HepG2 (cell line): ENCODE measurements at regions not wholly inside any gene's neighbourhood (a gene's known extent, or its start where the extent isn't known, plus 50 kb on each side); places are given as distances from the start of the nearest gene placed in this dataset.

ENCODE experiments used
- ATAC-seq: fragments of 200-7000 bp; cut with Tn5 transposase; 3 replicates; pipeline ENCODE4 v1.9.1; 2020; ENCODE audit warnings: mild to moderate bottlenecking, moderate library complexity
- BruUV-seq: library from RNA; stranded (reverse); fragments of 400-500 nt; replicated peaks from 2 replicates; lab custom pipeline; 2021; lab: Mats Ljungman, UMichigan
- CTCF ChIA-PET: fragments of 300-600 bp; formaldehyde crosslinking; extraction: SDS; loops from one replicate; lab custom pipeline; 2021; ENCODE audit warnings: low total read pairs, inconsistent platforms, low intra/inter-chr PET ratio; lab: Yijun Ruan, JAX
- POLR2A ChIA-PET: fragments of 350-600 bp; sonication (Branson Sonifier 250); formaldehyde crosslinking; loops from one replicate; lab custom pipeline; 2020; ENCODE audit warnings: antibody characterized with exemption, inconsistent platforms; lab: Yijun Ruan, JAX
- DNase-seq: peaks from one replicate; pipeline ENCODE4 v3.0.0-alpha.2; 2015; ENCODE audit warnings: low spot score
- FAIRE-seq: peaks from 3 replicates; lab custom pipeline; 2011; peaks lifted over from hg19 to GRCh38; lab: Jason Lieb, UNC
- H2AFZ ChIP-seq: one replicate; pipeline ENCODE4 v1.6.1; 2011; ENCODE audit warnings: low read length, inconsistent platforms
- H3K27ac ChIP-seq: fragments of 300-600 bp; 3 replicates; pipeline ENCODE4 v1.8.0; 2011; ENCODE audit warnings: mixed run types, mild to moderate bottlenecking, mixed read lengths, low read length, inconsistent platforms; ENCODE audit not compliant: insufficient read depth; ENCODE audit errors: extremely low read length
- H3K27me3 ChIP-seq, 2 experiments: fragments of 200-600 bp in 1 of 2; 2 replicates in 1 of 2; 3 replicates in 1 of 2; pipeline versions ENCODE4 v1.6.0 to v1.8.0; 2011; ENCODE audit warnings: low read length in 2 of 2, mild to moderate bottlenecking in 2 of 2, moderate library complexity in 2 of 2, inconsistent platforms in 1 of 2; ENCODE audit not compliant: insufficient read depth in 2 of 2, control insufficient read depth in 1 of 2
- H3K36me3 ChIP-seq, 2 experiments: fragments of 200-600 bp in 1 of 2; replicated peaks in 1 of 2; 2 replicates in 1 of 2; 3 replicates in 1 of 2; pipeline versions ENCODE4 v1.5.1 to v1.8.0; 2011; ENCODE audit warnings: low read length in 2 of 2, inconsistent platforms in 1 of 2; ENCODE audit not compliant: insufficient read depth in 2 of 2, control insufficient read depth in 1 of 2
- H3K4me1 ChIP-seq: 2 replicates; pipeline ENCODE4 v1.5.1; 2012; ENCODE audit warnings: low read length, inconsistent platforms; ENCODE audit not compliant: insufficient read depth
- H3K4me2 ChIP-seq: 2 replicates; pipeline ENCODE4 v1.6.0; 2011; ENCODE audit warnings: low read depth, low read length, inconsistent platforms
- H3K4me3 ChIP-seq, 3 experiments: fragments of 200-600 bp in 1 of 3; sonication (generic), shearing (Covaris generic) in 1 of 3; replicated peaks in 1 of 3; 2 replicates each; pipeline ENCODE4 v1.5.1; 2011 to 2016; ENCODE audit warnings: low read length in 3 of 3, inconsistent platforms in 2 of 3, low read depth in 2 of 3, mild to moderate bottlenecking in 2 of 3, control low read depth in 1 of 3, mixed read lengths in 1 of 3; ENCODE audit not compliant: insufficient read depth in 1 of 3
- H3K79me2 ChIP-seq: one replicate; pipeline ENCODE4 v1.6.1; 2011; ENCODE audit warnings: low read length, inconsistent platforms; ENCODE audit not compliant: insufficient read depth
- H3K9ac ChIP-seq: 2 replicates; pipeline ENCODE4 v1.6.0; 2011; ENCODE audit warnings: mild to moderate bottlenecking, low read depth, low read length, inconsistent platforms; ENCODE audit not compliant: insufficient read depth
- H3K9me3 ChIP-seq: 2 replicates; pipeline ENCODE4 v1.5.1; 2012; ENCODE audit warnings: mild to moderate bottlenecking, low read length
- H4K20me1 ChIP-seq: 2 replicates; pipeline ENCODE4 v1.6.0; 2011; ENCODE audit warnings: inconsistent platforms, mild to moderate bottlenecking, low read length, moderate library complexity; ENCODE audit not compliant: insufficient read depth
- CBX1 ChIP-seq: IDR thresholded peaks from one replicate; pipeline ENCODE4 v1.6.1; 2016; ENCODE audit warnings: antibody characterized with exemption, low read depth
- DMAP1 ChIP-seq: IDR thresholded peaks from 2 replicates; pipeline ENCODE4 v1.6.1; 2016
- NR2C2 ChIP-seq: sonication (generic); formaldehyde crosslinking; IDR thresholded peaks from 2 replicates; pipeline ENCODE4 v1.4.0; 2020; ENCODE audit warnings: missing genetic modification reagents, mild to moderate bottlenecking, moderate library complexity, borderline replicate concordance
- NR2F1 ChIP-seq, 2 experiments: fragments of 450-650 bp in 1 of 2; formaldehyde crosslinking in 1 of 2; IDR thresholded peaks; 2 replicates each; pipeline versions ENCODE4 v1.5.0 to v1.6.1; 2016 to 2020; ENCODE audit warnings: mild to moderate bottlenecking in 1 of 2, missing compliant biosample characterization in 1 of 2, missing genetic modification reagents in 1 of 2, moderate library complexity in 1 of 2
- PAXIP1 ChIP-seq: sonication (generic); formaldehyde crosslinking; conservative IDR thresholded peaks from 2 replicates; pipeline ENCODE4 v1.4.0; 2020; ENCODE audit warnings: mild to moderate bottlenecking, missing genetic modification reagents, moderate library complexity
- PCBP2 ChIP-seq: fragments of 200-400 bp; formaldehyde crosslinking; optimal IDR thresholded peaks from 2 replicates; pipeline ENCODE3; 2018; ENCODE audit warnings: low read length, low read depth; ENCODE audit not compliant: poor library complexity, severe bottlenecking
- RFX1 ChIP-seq: fragments of 450-650 bp; IDR thresholded peaks from 2 replicates; pipeline ENCODE4 v1.6.1; 2017
- SNAPC2 ChIP-seq: sonication (generic); formaldehyde crosslinking; IDR thresholded peaks from 2 replicates; pipeline ENCODE4 v1.8.1; 2022; ENCODE audit warnings: mild to moderate bottlenecking, missing genetic modification reagents
- U2AF1 ChIP-seq: fragments of 200-400 bp; formaldehyde crosslinking; optimal IDR thresholded peaks from 2 replicates; pipeline ENCODE3; 2017; ENCODE audit warnings: mild to moderate bottlenecking, low read depth, low read length
- ZBTB8A ChIP-seq: sonication (generic); formaldehyde crosslinking; IDR thresholded peaks from 2 replicates; pipeline ENCODE4 v1.4.0; 2020; ENCODE audit warnings: mild to moderate bottlenecking, low read depth, missing genetic modification reagents, borderline replicate concordance
- ZNF276 ChIP-seq: sonication (generic); formaldehyde crosslinking; IDR thresholded peaks from 2 replicates; pipeline ENCODE4 v1.4.0; 2020; ENCODE audit warnings: mild to moderate bottlenecking, low read depth, missing genetic modification reagents
- ZNF841 ChIP-seq: sonication (generic); formaldehyde crosslinking; IDR thresholded peaks from 2 replicates; pipeline ENCODE4 v1.8.1; 2023; ENCODE audit warnings: missing genetic modification reagents, borderline replicate concordance
- ZNF850 ChIP-seq: sonication (generic); formaldehyde crosslinking; conservative IDR thresholded peaks from 2 replicates; pipeline ENCODE4 v1.9.0; 2021; ENCODE audit warnings: mild to moderate bottlenecking, missing genetic modification reagents
- WGBS: methylation state at CpG from one replicate; pipeline ENCODE4 v1.1.6; 2017; ENCODE audit warnings: low lambda C conversion rate; 5-methylcytosine and 5-hydroxymethylcytosine counted together
- in situ Hi-C: cut with HindIII; loops from 2 replicates; pipeline ENCODE4 v1.10.0; 2017; ENCODE audit warnings: low pct_unique_long_range_greater_than_20kb; ENCODE audit not compliant: extremely low pct_ligation_motif_present
- intact Hi-C: fragments of 100-400 bp; cut with micrococcal nuclease; formaldehyde crosslinking; loops from one replicate; pipeline ENCODE4 v1.10.0; 2022; ENCODE audit not compliant: unreplicated experiment
- TF ChIP-seq, protein P1 (sequence below): sonication (generic); formaldehyde crosslinking; IDR thresholded peaks from 2 replicates; pipeline ENCODE4 v1.9.0; 2021; ENCODE audit warnings: missing genetic modification reagents, borderline replicate concordance

- TF ChIP-seq, protein P1, sequence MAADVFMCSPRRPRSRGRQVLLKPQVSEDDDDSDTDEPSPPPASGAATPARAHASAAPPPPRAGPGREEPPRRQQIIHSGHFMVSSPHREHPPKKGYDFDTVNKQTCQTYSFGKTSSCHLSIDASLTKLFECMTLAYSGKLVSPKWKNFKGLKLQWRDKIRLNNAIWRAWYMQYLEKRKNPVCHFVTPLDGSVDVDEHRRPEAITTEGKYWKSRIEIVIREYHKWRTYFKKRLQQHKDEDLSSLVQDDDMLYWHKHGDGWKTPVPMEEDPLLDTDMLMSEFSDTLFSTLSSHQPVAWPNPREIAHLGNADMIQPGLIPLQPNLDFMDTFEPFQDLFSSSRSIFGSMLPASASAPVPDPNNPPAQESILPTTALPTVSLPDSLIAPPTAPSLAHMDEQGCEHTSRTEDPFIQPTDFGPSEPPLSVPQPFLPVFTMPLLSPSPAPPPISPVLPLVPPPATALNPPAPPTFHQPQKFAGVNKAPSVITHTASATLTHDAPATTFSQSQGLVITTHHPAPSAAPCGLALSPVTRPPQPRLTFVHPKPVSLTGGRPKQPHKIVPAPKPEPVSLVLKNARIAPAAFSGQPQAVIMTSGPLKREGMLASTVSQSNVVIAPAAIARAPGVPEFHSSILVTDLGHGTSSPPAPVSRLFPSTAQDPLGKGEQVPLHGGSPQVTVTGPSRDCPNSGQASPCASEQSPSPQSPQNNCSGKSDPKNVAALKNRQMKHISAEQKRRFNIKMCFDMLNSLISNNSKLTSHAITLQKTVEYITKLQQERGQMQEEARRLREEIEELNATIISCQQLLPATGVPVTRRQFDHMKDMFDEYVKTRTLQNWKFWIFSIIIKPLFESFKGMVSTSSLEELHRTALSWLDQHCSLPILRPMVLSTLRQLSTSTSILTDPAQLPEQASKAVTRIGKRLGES (CRISPR knock-in tag) = no peak
Observed at GRCh38 chr2:41935825-41936224, 112.0 kb upstream of the PKDCC start (continued).

DNA sequence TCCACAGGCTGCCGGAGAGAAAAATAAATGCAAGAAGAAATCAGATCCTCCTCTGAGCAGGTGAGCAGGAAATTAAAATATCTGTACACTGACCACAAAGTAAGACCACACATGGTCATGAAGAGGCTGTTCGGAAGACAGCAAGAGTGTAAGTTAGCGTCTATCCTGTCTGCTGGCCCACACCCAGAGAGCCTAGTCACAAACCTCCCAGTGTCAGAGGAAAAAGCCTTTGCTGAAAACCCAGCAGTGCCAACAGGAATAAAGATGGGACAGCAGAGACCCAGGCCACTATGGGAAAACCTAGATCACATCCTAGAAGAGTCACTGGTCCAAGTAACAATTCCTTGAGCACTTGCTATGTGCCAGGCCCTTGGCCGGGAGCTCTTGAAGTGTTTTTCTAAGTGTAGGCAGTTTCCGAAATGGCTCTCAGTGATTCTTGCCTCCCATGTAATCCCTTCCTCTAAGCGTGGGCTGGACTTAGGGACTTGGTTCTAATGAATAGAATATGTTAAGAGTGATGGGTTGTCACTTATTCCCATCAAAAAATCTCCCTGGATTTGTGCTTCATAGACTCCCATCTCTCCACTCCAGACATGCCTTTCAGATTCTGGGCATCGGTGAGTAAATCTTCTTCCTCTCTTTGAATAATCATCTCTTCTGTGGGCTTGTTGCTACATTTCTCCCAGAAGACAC is 110.9 kb upstream of the PKDCC start:
- WGBS = 52% methylated on average over 7 of the region's 7 CpGs
- CTCF ChIA-PET = no interaction called here
- ATAC-seq = no peak
- no peak overlapping the region for H2AFZ ChIP-seq
- BruUV-seq = no TSS peak
- H3K27ac ChIP-seq = no peak overlapping the region
- no peaks in the 10 kb centered on the region for H3K36me3 ChIP-seq
- FAIRE-seq = no peak
- no peaks in the 10 kb centered on the region for H4K20me1 ChIP-seq
- no peak for DNase-seq
- POLR2A ChIA-PET = no interaction called here
- no peak overlapping the region for H3K9ac ChIP-seq
- H3K79me2 ChIP-seq = no peaks in the 10 kb centered on the region
- H3K9me3 ChIP-seq = no peaks in the 10 kb centered on the region
- H3K4me2 ChIP-seq = no peak overlapping the region
- in situ Hi-C loops (no loop called here), intact Hi-C loops (no loop called here)
- H3K4me3 ChIP-seq = no peak overlapping the region
- peaks cover 0 to 26% of the 10 kb centered on the region in 2 experiments; a peak in 3 of 5 replicates for H3K27me3 ChIP-seq
- no peaks in the 10 kb centered on the region for H3K4me1 ChIP-seq
- TF ChIP-seq U2AF1 (no peak), ZNF276 (CRISPR knock-in tag) (no peak), NR2F1 (CRISPR knock-in tag; IDR thresholded peaks at IDR 0.05) (no peak), ZNF841 (CRISPR knock-in tag) (no peak), SNAPC2 (CRISPR knock-in tag) (no peak), ZNF850 (CRISPR knock-in tag) (no peak), RFX1 (no peak), DMAP1 (CRISPR knock-in tag) (no peak), CBX1 (no peak), ZBTB8A (no peak), PCBP2 (no peak), NR2C2 (CRISPR knock-in tag) (no peak), PAXIP1 (CRISPR knock-in tag) (no peak)
